HG03342 (cell line): ENCODE measurements at regions not wholly inside any gene's neighbourhood (a gene's known extent, or its start where the extent isn't known, plus 50 kb on each side); places are given as distances from the start of the nearest gene placed in this dataset.
A peak's percentile ranks its signal among the peaks of the same experiment; 100 is the strongest.

ENCODE experiments used
- ATAC-seq: cut with Tn5 transposase; IDR thresholded peaks from one replicate; pipeline ENCODE4 v1.9.1; 2021; ENCODE audit warnings: mild to moderate bottlenecking, moderate library complexity; ENCODE audit not compliant: unreplicated experiment

- ATAC-seq: no peak
Observed at GRCh38 chr1:184919892-184920291, 54.4 kb downstream of the NIBAN1 start.

GRCh38 chr1:184915463-184916090 is 58.7 kb downstream of the NIBAN1 start:
- ATAC-seq: no peak

GRCh38 chr1:184914149-184914548 is 60.2 kb downstream of the NIBAN1 start:
- no peak for ATAC-seq

GRCh38 chr1:184912392-184912791 is 61.9 kb downstream of the NIBAN1 start:
- ATAC-seq: no peak

GRCh38 chr1:184911830-184912229 is 62.5 kb downstream of the NIBAN1 start:
- no peak for ATAC-seq

- no peak for ATAC-seq
Observed at GRCh38 chr1:184911103-184911745, 63.1 kb downstream of the NIBAN1 start.

GRCh38 chr1:184910691-184911091 is 63.6 kb downstream of the NIBAN1 start:
- ATAC-seq: no peak

- no peak for ATAC-seq
Observed at GRCh38 chr1:184910005-184910404, 64.3 kb downstream of the NIBAN1 start.

- no peak for ATAC-seq
Observed at GRCh38 chr1:184909019-184909418, 65.3 kb downstream of the NIBAN1 start.

- ATAC-seq: no peak
Observed at GRCh38 chr1:184908506-184908905, 65.8 kb downstream of the NIBAN1 start.

- no peak for ATAC-seq
Observed at GRCh38 chr1:184907500-184907899, 66.8 kb downstream of the NIBAN1 start.

GRCh38 chr1:184906761-184907160 is 67.5 kb downstream of the NIBAN1 start:
- no peak for ATAC-seq

- ATAC-seq: no peak
Observed at GRCh38 chr1:184905601-184906322, 68.5 kb downstream of the NIBAN1 start.

GRCh38 chr1:184903111-184903692 is 71.1 kb downstream of the NIBAN1 start:
- no peak for ATAC-seq

GRCh38 chr1:184900507-184900906 is 73.8 kb downstream of the NIBAN1 start:
- no peak for ATAC-seq

- no peak for ATAC-seq
Observed at GRCh38 chr1:184896000-184896399, 78.3 kb downstream of the NIBAN1 start.

GRCh38 chr1:184895086-184895485 is 79.2 kb downstream of the NIBAN1 start:
- ATAC-seq: no peak

- ATAC-seq: no peak
Observed at GRCh38 chr1:184893695-184894094, 80.6 kb downstream of the NIBAN1 start.

GRCh38 chr1:184892116-184892515 is 82.2 kb downstream of the NIBAN1 start:
- peak; percentile 94 for ATAC-seq

GRCh38 chr1:184891440-184891839 is 82.9 kb downstream of the NIBAN1 start:
- ATAC-seq: no peak

GRCh38 chr1:184890539-184890973 is 83.8 kb downstream of the NIBAN1 start:
- ATAC-seq: no peak

GRCh38 chr1:184889902-184890301 is 84.4 kb downstream of the NIBAN1 start:
- no peak for ATAC-seq
